HG02759 (cell line): ENCODE measurements at regions not wholly inside any gene's neighbourhood (a gene's known extent, or its start where the extent isn't known, plus 50 kb on each side); places are given as distances from the start of the nearest gene placed in this dataset.
"Not testable (repeated sequence)": the region's sequence is repeated elsewhere in the genome, so short reads cannot be mapped to it uniquely, and the experiment has no call there.

Experiments used
- ATAC-seq: cut with Tn5 transposase; IDR thresholded peaks from one replicate; pipeline ENCODE4 v1.9.1; 2021; ENCODE audit warnings: mild to moderate bottlenecking, moderate library complexity; ENCODE audit not compliant: unreplicated experiment

DNA sequence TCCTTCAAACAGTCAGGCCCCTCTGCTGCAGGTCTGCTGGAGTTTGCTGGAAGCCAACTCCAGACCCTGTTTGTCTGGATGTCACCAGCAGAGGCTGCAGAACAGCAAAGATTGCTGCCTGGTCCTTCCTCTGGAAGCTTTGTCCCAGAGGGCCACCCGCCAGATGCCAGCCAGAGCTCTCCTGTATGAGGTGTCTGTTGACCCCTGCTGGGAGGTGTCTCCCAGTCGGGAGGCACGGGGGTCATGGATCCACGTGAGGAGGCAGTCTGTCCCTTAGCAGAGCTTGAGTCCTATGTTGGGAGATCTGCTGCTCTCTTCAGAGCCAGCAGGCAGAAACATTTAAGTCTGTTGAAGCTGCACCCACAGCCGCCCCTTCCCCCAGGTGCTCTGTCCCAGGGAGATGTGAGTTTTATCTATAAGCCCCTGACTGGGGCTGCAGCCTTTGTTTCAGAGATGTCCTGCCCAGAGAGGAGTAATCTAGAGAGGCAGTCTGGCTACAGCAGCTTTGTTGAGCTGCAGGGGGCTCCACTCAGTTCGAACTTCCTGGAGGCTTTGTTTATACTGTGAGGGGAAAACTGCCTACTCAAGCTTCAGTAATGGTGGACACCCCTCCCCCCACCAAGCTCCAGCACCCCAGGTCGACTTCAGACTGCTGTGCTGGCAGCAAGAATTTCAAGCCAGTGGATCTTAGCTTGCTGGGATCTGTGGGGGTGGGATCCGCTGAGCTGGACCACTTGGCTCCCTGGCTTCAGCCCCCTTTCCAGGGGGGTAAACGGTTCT lies 72.1 kb downstream of the OGFRL1 start:
- ATAC-seq = not testable (repeated sequence)

DNA sequence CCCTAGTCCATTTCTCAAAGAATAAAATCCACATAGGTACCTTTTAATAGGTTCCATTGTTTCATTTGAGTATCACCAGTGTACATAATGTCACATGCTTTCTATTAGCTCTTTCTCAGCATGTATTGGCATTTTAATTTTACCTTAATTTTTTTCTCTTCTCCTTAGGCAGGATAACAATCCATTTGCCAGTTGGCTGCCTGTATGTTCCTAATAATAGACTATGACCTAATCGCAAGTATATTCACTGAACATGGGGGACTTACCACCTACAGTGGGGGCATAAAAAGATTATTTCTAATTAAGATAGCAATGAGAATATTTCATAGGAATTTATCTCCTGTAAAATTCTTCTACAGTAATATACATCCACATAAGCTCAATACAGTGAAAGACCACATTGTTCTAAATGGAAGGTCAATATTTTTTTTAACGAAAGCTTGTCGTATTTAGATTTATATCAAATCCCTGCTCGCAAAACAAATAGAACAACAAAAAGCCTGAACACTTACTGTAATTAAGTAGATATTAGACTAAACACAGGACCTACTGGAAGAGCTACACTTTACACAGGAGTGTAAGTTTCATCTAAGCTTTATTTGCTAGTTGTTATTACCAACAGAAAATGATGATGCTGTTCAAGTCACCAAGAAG lies 76.4 kb downstream of the OGFRL1 start:
- no peak for ATAC-seq

DNA sequence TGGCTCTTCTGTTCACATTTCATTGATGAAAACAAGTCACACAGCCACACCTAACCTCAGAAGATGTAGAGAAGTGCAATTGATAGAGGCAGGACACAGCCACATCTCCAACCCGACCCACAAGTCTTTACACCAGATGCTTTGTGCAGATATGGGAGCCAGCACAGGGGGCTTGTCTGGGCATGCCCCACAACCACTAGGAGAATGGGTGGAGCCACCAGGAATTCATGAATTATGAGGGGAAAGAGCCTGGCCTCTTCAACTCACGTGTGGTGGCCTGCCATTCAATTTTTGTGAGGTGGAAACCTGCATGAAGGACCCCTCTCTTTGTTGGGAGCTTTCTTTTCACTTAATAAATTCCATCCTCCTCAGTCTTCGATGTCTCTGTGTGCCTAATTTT lies 79.1 kb downstream of the OGFRL1 start:
- no peak for ATAC-seq

DNA sequence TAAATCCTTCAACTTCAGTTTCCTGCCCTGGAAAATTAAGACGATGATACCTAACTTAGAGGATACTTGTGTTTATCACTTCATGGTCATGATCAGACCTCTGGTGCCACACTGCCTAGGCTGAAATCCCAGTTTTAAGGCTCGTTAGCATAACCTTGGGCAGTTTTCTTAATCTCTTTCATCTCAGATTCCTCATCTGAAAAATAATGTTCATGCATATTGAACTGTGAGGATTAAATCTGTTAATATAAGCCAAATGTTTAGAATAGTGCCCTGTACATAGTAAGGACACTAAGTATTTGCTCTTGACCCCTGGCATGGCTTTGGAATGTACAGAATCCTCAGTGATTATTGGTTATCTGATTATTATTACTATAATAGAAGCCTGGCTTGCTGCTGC lies 79.7 kb downstream of the OGFRL1 start:
- no peak for ATAC-seq

DNA sequence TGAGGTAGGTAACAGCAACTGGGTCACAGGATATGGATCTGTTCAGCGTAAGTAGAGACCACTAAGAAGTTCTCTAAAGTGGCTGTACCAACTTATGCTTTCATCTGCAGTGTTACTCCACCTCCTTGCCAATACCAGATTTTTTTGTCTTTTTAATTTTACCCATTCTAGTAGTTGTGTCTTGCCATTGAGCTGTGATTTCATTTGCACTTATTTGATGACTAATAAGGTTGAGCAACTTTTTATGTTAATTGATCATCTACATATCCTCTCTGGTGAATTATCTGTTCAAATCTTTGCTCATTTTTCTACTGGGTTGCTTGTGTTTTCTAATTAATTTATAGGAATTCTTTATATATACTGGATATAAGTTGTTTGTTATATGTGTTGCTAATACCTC lies 82.9 kb downstream of the OGFRL1 start:
- ATAC-seq = no peak

DNA sequence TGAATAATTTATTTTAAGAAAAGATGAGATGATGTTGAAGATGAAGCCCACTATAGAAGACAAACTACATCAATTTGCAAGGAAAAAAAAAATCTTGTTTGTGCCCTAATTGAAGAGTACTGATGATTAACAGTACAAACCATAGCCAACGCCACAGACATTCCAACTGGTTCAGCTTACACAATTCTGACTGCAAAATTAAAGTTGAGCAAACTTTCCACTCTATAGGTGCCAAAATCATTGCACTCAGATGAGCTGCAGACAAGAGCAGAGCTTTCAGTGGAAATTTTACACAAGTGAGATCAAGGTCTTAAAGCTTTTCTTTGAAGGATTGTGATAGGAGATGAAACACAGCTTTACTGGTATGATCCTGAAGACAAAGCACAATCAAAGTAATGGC lies 85.3 kb downstream of the OGFRL1 start:
- ATAC-seq = no peak

DNA sequence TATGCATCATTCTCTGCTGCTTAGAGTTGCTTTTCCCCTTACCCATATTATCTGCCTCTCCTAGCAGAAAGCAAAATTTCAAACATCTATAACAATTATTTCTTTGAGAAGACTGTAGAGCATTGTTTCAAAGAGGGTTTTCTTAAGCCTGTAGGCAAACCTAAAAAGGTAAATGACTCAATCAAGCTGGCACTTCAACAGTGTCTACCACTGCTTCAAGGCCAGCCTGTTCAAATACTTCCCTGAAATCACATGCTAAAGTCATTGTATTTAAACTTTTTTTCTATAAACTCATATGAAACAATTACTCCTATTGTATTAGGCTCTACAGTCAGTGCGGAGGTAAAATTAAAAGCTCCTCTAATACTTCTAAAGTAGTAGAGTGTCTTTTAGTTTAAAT lies 87.1 kb downstream of the OGFRL1 start:
- no peak for ATAC-seq

DNA sequence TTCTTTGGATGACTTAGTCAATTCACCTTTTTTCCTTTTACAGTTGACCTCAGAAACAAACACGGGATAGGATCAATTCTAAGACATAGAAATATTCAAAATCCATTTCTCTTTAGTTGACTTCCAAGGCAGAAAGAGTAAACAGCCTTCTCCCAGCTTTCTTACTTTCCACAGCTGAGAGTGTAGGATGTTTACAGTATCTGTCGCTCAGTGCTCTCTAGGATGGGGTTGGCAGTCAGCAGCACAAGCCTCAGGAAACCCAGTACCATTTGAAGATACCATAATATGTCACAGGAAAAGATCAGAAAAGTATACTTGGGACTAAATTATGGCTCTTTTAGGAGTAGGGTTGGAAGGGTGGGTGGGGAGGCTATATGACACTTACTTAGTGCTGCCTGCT lies 88.2 kb downstream of the OGFRL1 start:
- no peak for ATAC-seq

DNA sequence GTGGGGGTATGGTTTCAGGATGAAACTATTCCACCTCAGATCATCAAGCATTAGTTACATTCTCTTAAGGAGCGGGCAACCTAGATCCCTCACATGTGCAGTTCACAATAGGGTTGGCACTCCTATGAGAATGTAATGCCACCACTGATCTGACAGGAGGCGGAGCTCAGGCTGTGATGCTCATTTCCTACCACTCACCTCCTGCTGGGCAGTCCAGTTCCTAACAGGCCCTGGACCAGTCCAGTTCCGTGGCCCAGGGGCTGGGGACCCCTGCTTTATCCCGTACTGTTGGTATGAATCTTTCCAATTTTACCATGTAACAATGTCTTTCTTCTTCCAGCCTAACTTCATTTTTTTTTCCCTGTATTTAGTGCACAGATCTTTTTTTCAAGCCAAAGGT lies 94.9 kb downstream of the OGFRL1 start:
- no peak for ATAC-seq

DNA sequence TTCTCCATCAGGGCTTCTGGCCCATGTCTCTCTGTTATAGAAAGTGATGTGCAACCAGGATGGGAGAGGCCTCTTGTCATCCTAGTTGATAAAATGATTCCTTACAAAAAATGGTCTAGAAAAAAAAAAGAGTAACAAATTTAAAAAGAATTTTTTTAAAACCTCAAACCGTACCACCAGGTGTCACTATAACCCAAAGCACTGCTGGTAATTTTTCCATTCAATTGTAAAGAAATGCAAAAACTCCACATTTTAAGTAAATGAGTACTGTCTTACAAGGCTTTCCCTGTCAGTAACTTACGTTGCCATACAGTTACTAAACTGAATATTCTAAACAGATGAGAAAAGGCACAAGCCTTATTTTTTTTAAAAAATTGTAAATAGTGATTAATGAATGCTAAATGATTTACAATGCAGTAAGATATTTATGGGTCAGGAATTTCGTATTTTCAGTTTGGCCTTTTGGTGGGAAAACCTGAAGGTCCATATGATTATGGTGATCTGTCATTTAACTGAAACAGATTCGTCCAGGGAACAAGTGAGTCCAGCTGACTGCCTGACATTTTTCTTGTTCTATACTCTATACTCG lies 95.4 kb downstream of the OGFRL1 start:
- no peak for ATAC-seq

DNA sequence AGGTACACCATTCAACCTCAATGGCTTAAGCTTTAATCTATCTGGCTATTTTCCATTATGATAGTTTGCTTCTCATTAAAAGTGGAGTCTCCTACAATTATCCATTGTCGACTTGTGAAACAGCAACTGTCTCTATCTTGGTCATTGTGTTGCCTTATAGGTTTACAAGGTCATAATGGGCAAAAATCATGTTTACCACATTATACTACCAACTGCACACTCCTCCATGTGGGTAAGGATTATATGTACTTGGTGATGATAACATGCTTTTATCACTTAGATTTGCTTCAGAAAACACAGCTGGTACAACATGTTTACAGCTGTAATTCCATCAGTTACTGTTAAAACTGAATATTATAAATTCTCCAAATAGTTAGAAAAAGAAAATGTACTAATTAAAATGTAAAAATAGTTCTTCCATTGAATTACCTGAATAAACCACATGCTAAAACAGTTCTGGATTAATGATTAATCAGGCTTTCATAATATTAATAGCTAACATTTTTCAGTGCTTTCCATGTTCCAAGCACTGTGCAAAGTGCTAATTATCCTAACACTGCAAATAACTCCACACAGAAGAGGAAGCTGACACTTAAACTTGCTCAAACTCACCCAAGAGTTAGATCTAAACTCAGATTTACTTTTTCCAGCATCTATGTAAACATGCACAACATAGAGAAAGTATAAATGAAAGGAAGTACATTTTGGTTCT lies 96.7 kb downstream of the OGFRL1 start:
- ATAC-seq = no peak

DNA sequence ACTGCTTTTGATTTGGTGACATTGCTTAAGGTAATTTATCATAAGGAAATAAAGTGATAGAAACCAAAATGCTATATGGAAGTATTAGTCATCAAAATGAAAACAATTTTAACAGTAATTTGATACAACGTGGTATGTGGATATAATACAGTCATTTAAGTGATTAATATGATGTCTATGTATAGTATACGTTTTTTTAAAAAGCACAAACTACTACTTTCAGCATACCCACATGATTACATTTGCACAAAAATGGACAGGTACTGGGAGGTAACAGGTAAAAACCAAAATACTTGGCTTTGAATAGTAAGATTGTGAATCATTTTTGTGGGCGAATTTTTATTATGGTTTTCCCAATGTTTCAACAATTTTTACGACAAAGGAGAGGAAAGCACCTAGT lies 97.6 kb downstream of the OGFRL1 start:
- no peak for ATAC-seq

DNA sequence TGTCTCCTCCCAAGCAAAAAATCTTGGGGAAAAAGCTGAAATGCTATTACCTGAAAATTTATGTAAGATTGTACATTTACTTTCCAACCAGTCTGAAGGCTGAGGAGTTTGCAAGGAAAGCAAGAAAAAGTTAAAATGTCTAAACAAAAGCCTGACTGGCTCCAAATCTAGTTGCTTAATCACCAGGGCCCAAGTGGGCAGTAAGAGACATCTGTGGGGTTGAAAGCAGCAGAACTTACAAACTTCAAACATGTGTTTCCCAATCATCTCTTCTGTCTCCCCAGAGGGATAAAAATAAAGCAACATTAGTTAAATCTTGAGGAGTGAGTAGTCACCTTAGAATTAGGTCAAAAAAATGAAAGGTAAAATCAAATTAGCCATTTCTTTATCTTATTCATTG lies 98.6 kb downstream of the OGFRL1 start:
- no peak for ATAC-seq

DNA sequence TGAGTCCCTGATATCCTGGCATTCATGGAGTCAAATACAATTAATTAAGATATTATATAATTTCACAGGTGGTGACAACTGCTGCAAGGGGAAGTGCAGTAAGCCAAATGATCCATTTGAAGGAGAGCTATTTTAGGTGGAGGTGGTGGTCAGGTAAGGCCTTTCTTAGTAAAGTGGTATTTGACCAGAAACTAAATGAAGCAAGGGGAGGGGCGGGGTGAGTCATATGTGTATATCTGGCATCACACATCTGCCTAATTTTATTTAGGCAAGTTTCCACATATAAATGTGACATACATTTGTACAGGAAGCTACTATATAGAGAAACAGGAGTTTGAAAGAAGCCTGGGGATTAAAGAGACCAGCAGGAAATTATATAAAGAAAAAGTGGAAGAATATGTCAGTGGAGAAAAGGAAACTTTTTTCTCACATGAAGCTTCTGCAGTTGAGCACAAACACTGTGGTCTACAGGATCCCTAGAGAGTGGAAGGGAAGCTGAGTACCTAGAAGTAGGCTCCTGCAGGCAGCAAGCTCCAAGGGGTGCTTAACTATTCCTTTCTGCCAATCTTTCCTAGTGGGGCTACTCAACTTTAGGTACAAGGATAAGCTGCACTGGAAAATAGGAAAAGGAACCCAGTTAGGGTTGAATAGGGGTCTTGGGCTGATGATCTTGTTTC lies 99.6 kb downstream of the OGFRL1 start:
- peak; percentile 81 for ATAC-seq

DNA sequence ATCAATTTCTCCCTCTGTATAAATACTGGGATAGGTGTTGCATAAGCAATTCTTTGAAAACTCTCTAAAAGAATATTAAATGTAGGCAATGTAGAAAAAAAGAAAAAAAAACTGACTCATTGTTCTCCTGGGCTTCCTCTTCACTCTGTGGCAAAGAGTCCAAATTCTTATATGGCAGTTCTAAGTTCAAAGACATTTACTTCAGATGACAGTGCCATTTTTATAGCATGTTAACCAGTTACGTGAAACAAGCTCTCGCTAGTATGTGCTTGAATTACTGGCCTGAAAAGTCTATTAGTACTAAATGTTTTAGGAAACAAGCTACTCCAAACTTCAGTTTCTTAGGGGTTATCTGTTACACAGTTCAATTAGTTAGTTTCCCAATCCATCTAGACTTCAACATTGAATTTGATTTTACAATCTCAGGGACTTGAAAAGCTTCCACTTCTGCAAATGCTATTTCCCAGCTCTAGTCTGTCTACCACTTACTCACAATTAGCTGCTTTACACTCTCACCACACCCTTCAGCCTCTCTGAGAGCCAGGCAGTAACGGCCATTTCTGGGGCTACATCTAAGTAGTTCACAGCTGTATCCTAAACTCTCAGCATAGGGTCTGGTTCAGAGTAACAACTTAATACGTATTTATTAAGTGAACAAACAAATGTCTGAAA lies 100.4 kb downstream of the OGFRL1 start:
- ATAC-seq = no peak

DNA sequence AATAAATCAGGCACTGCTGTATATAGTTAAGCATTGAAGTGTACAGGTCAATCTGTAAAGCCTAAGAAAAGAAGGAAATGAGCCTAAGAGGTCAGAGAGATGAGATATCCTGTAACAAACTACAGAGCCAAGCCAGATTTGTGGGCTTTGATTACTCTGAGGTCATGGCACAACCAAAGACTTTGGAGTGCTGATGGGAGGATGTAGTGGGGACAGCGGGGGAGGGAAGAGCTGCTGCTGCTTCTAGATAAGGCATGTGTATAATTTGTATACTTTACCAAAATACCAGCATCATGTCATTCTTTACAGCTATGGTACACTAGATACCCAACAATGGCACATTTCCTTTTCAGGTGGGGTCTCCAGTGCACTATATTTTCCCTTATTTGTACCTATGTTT lies 102.5 kb downstream of the OGFRL1 start:
- ATAC-seq = no peak

DNA sequence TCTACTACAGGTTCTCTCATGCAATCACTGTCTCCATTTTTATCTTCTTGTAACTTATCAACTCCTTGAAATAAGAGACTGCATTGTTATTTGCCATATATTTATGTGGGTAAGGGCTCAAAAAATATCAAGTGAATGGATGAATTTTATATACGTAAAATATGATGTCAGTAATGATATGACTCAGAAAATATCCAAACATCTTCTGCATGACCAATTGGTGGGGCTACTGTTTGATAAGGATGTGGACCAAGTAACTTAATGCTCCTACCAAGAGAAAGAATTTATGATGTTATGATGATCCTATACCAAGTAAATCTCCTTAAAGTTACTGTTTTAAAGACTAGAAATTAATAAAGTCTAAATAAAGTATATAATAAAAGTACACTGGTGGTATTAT lies 103.7 kb downstream of the OGFRL1 start:
- ATAC-seq = no peak

DNA sequence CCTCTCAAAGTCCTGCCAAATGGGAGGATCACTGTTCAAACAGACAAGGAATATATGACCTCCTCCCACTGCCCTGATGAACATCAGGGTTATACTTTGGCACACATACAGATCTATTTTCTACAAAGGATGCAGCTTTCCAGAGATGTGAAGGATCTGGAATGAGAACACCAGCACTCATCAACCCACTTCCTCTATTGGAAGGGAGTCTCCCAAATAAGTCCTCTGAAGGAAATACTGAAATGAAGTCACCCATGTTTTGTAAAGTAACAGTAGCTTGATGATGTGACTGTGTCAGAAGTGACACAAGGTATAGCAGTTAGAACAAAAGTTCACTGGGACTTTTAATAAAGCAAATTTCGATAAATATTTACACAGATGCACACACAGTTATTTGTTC lies 104.9 kb downstream of the OGFRL1 start:
- no peak for ATAC-seq

DNA sequence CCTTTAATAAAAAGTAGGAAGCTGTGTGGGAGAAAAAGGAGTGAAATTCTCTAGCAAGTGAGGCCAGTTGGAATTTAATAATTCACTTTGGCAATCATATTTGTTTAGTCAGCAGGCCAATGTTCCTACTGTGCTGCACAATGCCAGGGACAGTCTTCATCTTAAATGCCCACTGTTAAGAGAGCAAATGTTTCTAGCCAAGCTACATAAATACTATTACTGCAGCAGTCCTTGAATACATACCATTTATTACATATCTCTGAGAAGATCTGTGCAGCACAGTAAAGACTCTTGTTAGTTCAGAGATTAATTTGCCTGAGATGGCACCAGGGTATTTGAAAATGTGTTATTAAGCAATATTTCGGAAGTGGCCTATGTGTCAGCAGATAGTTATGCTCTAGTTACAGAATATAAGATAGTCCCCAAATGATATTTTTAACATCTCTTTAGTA lies 105.4 kb downstream of the OGFRL1 start:
- no peak for ATAC-seq

DNA sequence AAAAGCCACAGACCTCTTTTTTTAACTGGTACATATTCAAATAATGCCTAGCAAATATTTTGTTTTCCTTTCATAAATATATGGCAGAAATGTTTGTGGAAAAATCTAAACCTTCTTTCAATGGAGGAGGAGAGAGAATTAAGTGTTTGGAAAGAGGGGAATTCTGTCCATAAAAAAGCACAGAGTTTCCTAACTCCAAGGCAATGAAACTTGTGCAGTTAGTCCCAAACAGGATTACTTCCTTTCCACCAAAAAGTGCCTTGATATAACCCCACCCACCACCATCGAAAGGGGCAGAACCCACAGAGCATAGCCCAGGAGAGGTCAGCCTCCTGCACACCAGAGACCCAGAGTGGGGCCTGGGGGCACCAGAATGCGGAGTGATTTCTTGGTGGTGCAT lies 106.3 kb downstream of the OGFRL1 start:
- no peak for ATAC-seq
